KMS-11 (cell line): ENCODE measurements at regions not wholly inside any gene's neighbourhood (a gene's known extent, or its start where the extent isn't known, plus 50 kb on each side); places are given as distances from the start of the nearest gene placed in this dataset.

Experiments used
- H2AFZ ChIP-seq: fragments of 200-600 bp; sonication (generic); 2 replicates; pipeline ENCODE4 v1.6.1; 2016; ENCODE audit warnings: antibody characterized with exemption, mixed run types, low read depth
- H3K27ac ChIP-seq: fragments of 200-600 bp; sonication (generic); 2 replicates; pipeline ENCODE4 v1.6.1; 2016; ENCODE audit warnings: mild to moderate bottlenecking, mixed run types
- H3K27me3 ChIP-seq: fragments of 200-600 bp; sonication (generic); 2 replicates; pipeline ENCODE4 v1.6.1; 2017; ENCODE audit warnings: mild to moderate bottlenecking, low read depth, mixed run types, moderate library complexity; ENCODE audit not compliant: insufficient read depth
- H3K36me3 ChIP-seq: fragments of 200-600 bp; sonication (generic); 2 replicates; pipeline ENCODE4 v1.6.1; 2017; ENCODE audit warnings: mild to moderate bottlenecking, mixed run types; ENCODE audit not compliant: insufficient read depth
- H3K4me1 ChIP-seq: fragments of 200-600 bp; sonication (generic); 2 replicates; pipeline ENCODE4 v1.6.1; 2016; ENCODE audit warnings: mild to moderate bottlenecking, low read depth, mixed run types; ENCODE audit not compliant: poor library complexity, severe bottlenecking
- H3K4me2 ChIP-seq: fragments of 200-600 bp; sonication (generic); 2 replicates; pipeline ENCODE4 v1.7.0; 2016; ENCODE audit warnings: mild to moderate bottlenecking, mixed run types
- H3K4me3 ChIP-seq: fragments of 200-600 bp; sonication (generic); IDR thresholded peaks from 2 replicates; pipeline ENCODE4 v1.6.1; 2017; ENCODE audit warnings: low read depth, low read length, mixed read lengths; ENCODE audit not compliant: insufficient read depth
- H3K79me2 ChIP-seq: fragments of 200-600 bp; sonication (generic); 2 replicates; pipeline ENCODE4 v1.6.1; 2016; ENCODE audit warnings: low read depth, mixed run types; ENCODE audit not compliant: insufficient read depth
- H3K9ac ChIP-seq: fragments of 200-600 bp; sonication (generic); 2 replicates; pipeline ENCODE4 v1.6.1; 2016; ENCODE audit warnings: mild to moderate bottlenecking, mixed run types
- H4K20me1 ChIP-seq: fragments of 200-600 bp; sonication (generic); 2 replicates; pipeline ENCODE4 v1.6.1; 2016; ENCODE audit warnings: mild to moderate bottlenecking, mixed run types; ENCODE audit not compliant: insufficient read depth
- CTCF ChIP-seq: fragments of 200-600 bp; sonication (generic); conservative IDR thresholded peaks from 2 replicates; pipeline ENCODE4 v1.6.1; 2017; ENCODE audit warnings: low read depth, mild to moderate bottlenecking, antibody characterized with exemption, low read length, moderate library complexity, mixed read lengths

- no peak for TF ChIP-seq CTCF
- H3K4me2 ChIP-seq = no peak overlapping the region
- no peak overlapping the region for H3K4me3 ChIP-seq
- no peak overlapping the region for H2AFZ ChIP-seq
- no peaks in the 10 kb centered on the region for H3K36me3 ChIP-seq
- no peak overlapping the region for H3K9ac ChIP-seq
- no peaks in the 10 kb centered on the region for H3K79me2 ChIP-seq
- H3K27me3 ChIP-seq = no peaks in the 10 kb centered on the region
- no peaks in the 10 kb centered on the region for H3K4me1 ChIP-seq
- H4K20me1 ChIP-seq = no peaks in the 10 kb centered on the region
- no peak overlapping the region for H3K27ac ChIP-seq
These were observed 298.6 kb upstream of the ADAMTS5 start for GRCh38 chr21:27265492-27265891.

- Histone ChIP-seq H2AFZ (no peak overlapping the region), H3K4me3 (no peak overlapping the region), H3K27me3 (no peaks in the 10 kb centered on the region), H3K9ac (no peak overlapping the region), H3K4me2 (no peak overlapping the region), H4K20me1 (no peaks in the 10 kb centered on the region), H3K79me2 (no peaks in the 10 kb centered on the region), H3K27ac (no peak overlapping the region; the same call in 1 of the 2 replicates), H3K36me3 (no peaks in the 10 kb centered on the region), H3K4me1 (no peaks in the 10 kb centered on the region)
- no peak for TF ChIP-seq CTCF
These were observed 294.8 kb upstream of the ADAMTS5 start for GRCh38 chr21:27261676-27262075.

DNA sequence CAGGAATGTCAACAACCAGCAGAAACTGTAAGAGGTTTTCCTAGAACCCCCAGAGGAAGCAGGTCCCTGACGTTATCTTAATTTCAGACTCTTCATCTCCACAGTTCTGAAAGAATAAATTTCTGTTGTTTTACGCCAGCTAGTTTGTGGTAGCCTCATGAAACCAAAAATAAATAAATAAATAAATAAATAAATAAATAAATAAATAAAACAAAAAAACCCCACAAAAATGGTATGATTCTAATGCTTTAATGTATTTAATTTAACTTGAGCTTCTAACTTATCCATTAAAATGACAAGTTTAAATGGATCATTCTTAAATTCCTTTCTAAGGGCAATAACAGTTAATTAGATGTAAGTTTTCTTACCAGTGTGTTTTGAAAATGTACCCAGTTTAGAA lies 293.8 kb upstream of the ADAMTS5 start:
- Histone ChIP-seq H3K4me2 (no peak overlapping the region), H2AFZ (no peak overlapping the region), H3K4me1 (no peaks in the 10 kb centered on the region), H4K20me1 (no peaks in the 10 kb centered on the region), H3K79me2 (no peaks in the 10 kb centered on the region), H3K27ac (no peak overlapping the region), H3K36me3 (no peaks in the 10 kb centered on the region), H3K9ac (no peak overlapping the region), H3K27me3 (no peaks in the 10 kb centered on the region), H3K4me3 (no peak overlapping the region)
- no peak for TF ChIP-seq CTCF

GRCh38 chr21:27258742-27259448 lies 292.0 kb upstream of the ADAMTS5 start:
- no peaks in the 10 kb centered on the region for H3K79me2 ChIP-seq
- no peak overlapping the region for H3K4me2 ChIP-seq
- H3K4me1 ChIP-seq = no peaks in the 10 kb centered on the region
- no peaks in the 10 kb centered on the region for H3K36me3 ChIP-seq
- H2AFZ ChIP-seq = no peak overlapping the region
- H3K27me3 ChIP-seq = no peaks in the 10 kb centered on the region
- H3K27ac ChIP-seq = no peak overlapping the region
- H4K20me1 ChIP-seq = no peaks in the 10 kb centered on the region
- TF ChIP-seq CTCF = no peak
- no peak overlapping the region for H3K4me3 ChIP-seq
- no peak overlapping the region for H3K9ac ChIP-seq
